GM19240 (cell line): ENCODE measurements at regions not wholly inside any gene's neighbourhood (a gene's known extent, or its start where the extent isn't known, plus 50 kb on each side); places are given as distances from the start of the nearest gene placed in this dataset.
"Not testable (repeated sequence)": the region's sequence is repeated elsewhere in the genome, so short reads cannot be mapped to it uniquely, and the experiment has no call there.

Source experiments
- DNase-seq: peaks from one replicate; pipeline ENCODE4 v3.0.0; 2011; ENCODE audit warnings: low spot score; ENCODE audit not compliant: insufficient read length

- no peak for DNase-seq
Observed at GRCh38 chr11:29171360-29171950, 845.4 kb downstream of the KCNA4 start.

DNA sequence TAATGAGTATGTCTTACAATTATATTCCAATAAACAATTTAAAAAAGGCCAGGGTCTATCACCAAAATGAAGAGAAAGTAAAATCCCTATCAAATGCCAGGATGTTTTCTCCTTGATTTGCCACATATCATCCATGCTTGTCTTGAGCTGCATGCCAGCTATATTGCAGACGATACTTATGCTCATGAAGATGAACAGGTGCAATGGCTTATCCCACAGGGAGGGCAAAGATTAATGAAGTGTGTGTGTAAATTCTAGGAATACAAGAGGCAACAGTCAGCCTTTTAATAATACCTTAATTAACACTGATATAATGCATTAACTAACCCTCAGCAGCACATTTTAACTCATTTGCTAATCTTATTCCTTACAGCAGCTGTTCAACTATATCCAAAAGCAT lies 850.5 kb downstream of the KCNA4 start:
- DNase-seq, result no peak

DNA sequence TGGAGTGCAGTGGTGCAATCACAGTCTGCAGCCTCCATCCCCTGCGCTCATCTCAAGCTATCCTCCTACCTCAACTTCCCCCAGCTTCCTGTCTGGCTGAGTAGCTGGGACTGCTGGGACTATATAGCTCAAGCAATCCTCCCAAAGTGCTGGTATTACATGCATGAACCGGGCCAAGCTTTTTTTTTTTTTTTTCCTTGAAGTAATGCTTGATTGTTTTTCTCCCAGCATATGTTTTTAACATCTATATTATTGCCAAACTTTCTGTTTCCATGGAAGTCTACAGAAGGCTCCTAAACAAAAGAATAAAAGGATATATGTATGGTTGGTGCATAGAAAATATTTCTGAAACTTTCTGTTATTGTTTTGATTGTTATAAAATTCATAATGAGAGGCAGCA lies 853.6 kb downstream of the KCNA4 start:
- no peak for DNase-seq

DNA sequence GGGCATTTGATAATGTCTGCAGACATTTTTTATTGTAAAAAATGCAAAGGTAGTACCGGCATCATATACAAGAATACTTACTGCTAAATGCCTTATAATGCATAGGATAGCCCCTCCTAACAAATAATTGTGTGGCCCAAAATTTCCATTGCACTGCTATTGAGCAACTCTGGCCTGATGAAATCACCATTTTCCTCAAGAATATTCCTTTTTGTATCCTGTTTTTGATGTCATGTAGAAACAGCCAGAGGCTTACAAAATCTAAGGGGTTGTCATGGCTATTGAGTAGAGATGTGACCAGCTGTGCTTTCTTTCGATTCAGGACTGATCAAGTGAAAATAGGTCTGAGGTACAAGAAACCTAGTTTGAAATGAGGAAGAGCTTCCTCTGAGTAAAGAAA lies 854.3 kb downstream of the KCNA4 start:
- no peak for DNase-seq

GRCh38 chr11:29161191-29161590 lies 855.6 kb downstream of the KCNA4 start:
- DNase-seq, result no peak

DNA sequence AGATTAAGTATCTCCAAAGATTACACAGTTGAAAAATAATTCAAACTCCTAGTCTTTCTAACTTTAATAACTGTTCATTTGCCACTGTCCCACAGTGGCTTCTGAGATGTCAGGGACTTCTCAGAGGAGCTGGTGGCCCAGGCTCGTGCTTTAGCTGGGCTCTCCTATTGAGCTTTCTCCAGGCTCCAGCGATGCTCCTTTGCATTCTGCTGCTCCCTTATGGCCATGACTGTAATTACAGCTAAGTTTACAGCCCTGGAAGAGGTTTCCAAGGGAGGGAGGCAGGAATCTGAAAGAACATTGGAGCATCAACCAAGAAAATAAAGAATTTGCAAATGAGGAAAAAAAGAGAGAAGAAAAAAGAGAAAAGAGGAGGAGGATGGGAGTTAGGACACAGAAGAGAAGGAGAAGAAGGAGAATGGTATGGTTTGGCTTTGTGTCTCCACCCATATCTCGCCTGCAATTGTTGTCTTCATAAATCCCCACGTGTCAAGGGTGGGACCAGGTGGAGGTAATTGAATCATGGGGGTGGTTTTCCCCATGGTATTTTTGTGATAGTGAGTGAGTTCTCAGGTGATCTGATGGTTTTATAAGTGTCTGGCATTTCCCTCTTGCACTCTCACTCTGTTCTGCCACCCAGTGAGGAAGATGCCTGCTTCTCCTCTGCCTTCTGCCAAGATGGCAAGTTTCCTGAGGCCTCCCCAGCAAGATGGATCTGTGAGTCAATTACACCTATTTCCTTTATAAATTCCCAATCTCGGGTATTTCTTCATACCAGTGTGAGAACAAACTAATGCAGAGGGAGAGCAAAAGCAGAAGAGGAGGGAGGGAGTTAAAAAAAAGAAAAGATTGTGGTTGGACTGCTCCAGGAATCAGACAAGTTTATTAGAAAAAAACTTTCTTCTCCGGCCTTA lies 857.0 kb downstream of the KCNA4 start:
- DNase-seq, result peak; percentile 1

DNA sequence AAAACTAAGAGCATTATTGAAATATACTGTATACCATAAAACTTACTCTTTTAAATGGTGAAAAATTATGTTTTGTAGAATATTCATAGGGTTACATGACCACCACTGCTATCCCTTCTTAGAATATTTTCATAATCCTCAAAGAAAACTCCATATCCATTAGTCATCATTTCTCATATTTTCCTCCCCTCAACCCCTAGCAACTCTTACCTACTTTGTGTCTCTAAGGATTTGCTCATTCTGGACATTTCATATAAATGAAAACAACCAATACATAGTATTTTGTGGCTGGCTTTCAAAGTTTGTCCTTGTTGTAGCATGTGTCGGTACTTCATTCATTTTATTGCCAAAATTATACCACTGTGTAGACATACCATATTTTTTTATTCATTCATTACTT lies 863.8 kb downstream of the KCNA4 start:
- DNase-seq, result no peak

GRCh38 chr11:29142573-29142972 lies 874.3 kb downstream of the KCNA4 start:
- DNase-seq, result not testable (repeated sequence)

GRCh38 chr11:29135504-29135903 lies 881.3 kb downstream of the KCNA4 start:
- DNase-seq, result no peak

- DNase-seq, result no peak
Observed at GRCh38 chr11:29131055-29131454, 885.8 kb downstream of the KCNA4 start.

DNA sequence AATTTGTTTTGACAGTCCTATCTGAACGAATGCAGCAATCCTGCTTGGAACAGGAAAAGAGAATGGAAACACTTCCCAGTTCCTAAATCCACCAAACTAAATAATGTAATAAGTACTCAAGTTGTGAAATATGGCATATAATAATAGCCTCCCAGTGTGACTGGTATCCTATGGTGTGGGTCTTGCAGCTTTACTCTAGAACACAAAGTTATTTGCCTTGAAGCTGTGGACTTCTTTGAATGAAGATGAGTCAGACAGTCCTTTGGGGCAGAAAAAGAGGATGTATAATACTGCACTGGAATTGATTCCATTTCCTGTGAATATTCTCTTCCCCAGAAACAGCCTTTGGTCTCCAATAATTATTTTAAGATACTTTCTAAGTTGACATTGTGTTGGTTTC lies 887.0 kb downstream of the KCNA4 start:
- no peak for DNase-seq

DNA sequence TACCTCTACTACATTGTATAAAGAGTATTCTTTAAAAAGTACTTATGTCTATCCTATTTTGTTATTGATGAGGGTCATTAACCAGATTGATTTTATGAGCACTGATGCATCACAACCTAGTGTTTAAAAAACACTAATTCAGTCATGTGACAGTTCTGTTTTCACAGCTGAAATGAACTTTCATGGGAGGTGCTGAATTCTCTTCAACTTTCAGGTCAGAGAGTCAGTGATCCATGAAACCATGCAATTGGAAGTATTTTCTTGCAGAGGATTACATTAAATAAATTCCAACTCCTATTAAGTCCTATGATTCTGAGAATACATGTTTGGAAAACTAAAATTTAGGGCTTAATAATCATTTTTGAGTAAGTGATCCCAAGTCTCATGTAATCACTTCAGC lies 889.4 kb downstream of the KCNA4 start:
- no peak for DNase-seq

DNA sequence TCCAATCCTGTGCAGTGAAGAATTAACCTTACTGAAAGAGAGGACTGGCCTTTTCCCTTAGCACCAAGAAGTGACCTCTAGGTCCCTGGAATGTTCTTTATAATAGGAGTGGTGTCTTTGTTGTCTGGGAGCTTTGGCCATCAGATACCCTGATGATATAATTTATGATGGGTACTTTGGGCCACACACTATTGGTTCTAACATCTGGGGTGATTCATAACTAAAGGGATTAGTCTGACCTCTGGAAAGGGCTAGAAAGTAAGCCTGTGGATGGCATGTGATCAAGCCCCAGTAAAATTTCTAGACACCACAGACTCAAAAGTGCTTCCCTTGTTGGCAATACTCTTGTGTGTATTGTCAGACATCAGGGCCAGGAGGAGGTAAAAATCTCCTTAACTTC lies 891.2 kb downstream of the KCNA4 start:
- no peak for DNase-seq

- DNase-seq, result no peak
Observed at GRCh38 chr11:29124470-29124869, 892.4 kb downstream of the KCNA4 start.

GRCh38 chr11:29119707-29120618 lies 896.9 kb downstream of the KCNA4 start:
- DNase-seq, result no peak

DNA sequence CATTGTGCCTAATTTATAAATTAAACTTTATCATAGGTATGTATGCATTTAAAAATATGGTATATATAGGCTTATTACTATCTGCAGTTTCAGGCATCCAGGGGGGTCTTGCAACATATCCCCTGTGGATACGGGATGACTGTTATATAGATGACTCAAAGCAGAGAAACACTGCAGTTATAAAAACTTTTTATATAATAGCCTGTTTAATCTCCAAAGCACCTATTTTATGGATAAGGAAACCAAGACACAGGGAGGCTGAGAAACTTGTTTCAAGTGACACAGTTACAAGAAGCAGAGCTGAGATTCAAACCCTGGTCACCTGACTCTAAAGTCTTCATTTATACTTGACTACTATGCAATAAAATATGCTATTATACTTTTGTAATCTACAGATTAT lies 897.7 kb downstream of the KCNA4 start:
- no peak for DNase-seq

DNA sequence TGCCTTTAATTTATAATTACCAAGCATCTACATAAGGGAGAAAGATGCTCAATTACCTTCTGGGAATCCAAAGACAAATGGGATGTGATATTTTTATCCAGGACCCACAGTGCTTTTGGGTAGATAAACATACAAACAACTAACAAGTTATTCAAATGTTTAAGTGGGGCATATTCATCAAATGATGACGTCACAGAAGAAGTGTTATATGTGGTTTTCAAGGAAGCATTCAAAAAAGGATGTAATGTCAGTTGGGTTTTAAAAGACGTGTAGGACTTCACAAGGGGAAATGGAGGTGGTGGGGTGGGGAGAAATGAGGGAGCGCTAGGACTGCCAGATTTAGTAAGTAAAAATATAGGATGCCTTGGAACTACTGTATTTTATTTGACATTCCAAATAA lies 915.9 kb downstream of the KCNA4 start:
- DNase-seq, result no peak

- DNase-seq, result no peak
Observed at GRCh38 chr11:29095821-29096220, 921.0 kb downstream of the KCNA4 start.

GRCh38 chr11:29093416-29094120 lies 923.3 kb downstream of the KCNA4 start:
- DNase-seq, result no peak

- no peak for DNase-seq
Observed at GRCh38 chr11:29087200-29087812, 929.5 kb downstream of the KCNA4 start.

GRCh38 chr11:29075726-29076125 lies 941.1 kb downstream of the KCNA4 start:
- DNase-seq, result no peak
